ENCODE measurements at regions not wholly inside any gene's neighbourhood (a gene's known extent, or its start where the extent isn't known, plus 50 kb on each side); places are given as distances from the start of the nearest gene placed in this dataset.

- Mint-ChIP-seq H3K9me3 (ENCODE audit: unreplicated experiment) (peaks cover 7% of the 10 kb centered on the region), H3K27me3 (ENCODE audit: unreplicated experiment) (no peaks in the 10 kb centered on the region), H3K4me1 (ENCODE audit: unreplicated experiment) (peaks cover 29% of the 10 kb centered on the region), H3K4me3 (ENCODE audit: unreplicated experiment) (no peak overlapping the region), H3K27ac (ENCODE audit: unreplicated experiment) (no peak overlapping the region), H3K36me3 (ENCODE audit: unreplicated experiment) (no peaks in the 10 kb centered on the region)
- no peak for TF ChIP-seq CTCF (IDR thresholded peaks at IDR 0.05)
- no peak for DNase-seq (ENCODE audit: extremely low spot score, unreplicated experiment)
Observed at GRCh38 chrX:150058728-150059127, 120.4 kb upstream of the EOLA2 start.

- DNase-seq (ENCODE audit: extremely low spot score, unreplicated experiment): no peak
Observed at GRCh38 chrX:150060406-150060805, 122.1 kb upstream of the EOLA2 start.

GRCh38 chrX:150062292-150063137 is 124.2 kb upstream of the EOLA2 start:
- no peak overlapping the region for H3K4me3 Mint-ChIP-seq (ENCODE audit: unreplicated experiment)
- H3K4me1 Mint-ChIP-seq (ENCODE audit: unreplicated experiment): peaks cover 27% of the 10 kb centered on the region
- peak; percentile 32 for TF ChIP-seq CTCF (IDR thresholded peaks at IDR 0.05)
- H3K36me3 Mint-ChIP-seq (ENCODE audit: unreplicated experiment): no peaks in the 10 kb centered on the region
- H3K9me3 Mint-ChIP-seq (ENCODE audit: unreplicated experiment): peaks cover 9% of the 10 kb centered on the region
- H3K27ac Mint-ChIP-seq (ENCODE audit: unreplicated experiment): peak overlapping the region; percentile 83
- no peaks in the 10 kb centered on the region for H3K27me3 Mint-ChIP-seq (ENCODE audit: unreplicated experiment)
- no peak for DNase-seq (ENCODE audit: extremely low spot score, unreplicated experiment)

More at GRCh38 chrX:150060406-150060805, 122.1 kb upstream of the EOLA2 start:
- Mint-ChIP-seq H3K4me3 (ENCODE audit: unreplicated experiment) (no peak overlapping the region), H3K36me3 (ENCODE audit: unreplicated experiment) (no peaks in the 10 kb centered on the region), H3K4me1 (ENCODE audit: unreplicated experiment) (peaks cover 37% of the 10 kb centered on the region), H3K27me3 (ENCODE audit: unreplicated experiment) (no peaks in the 10 kb centered on the region), H3K9me3 (ENCODE audit: unreplicated experiment) (peaks cover 9% of the 10 kb centered on the region), H3K27ac (ENCODE audit: unreplicated experiment) (no peak overlapping the region)
- no peak for TF ChIP-seq CTCF (IDR thresholded peaks at IDR 0.05)

- peak; percentile 1 for TF ChIP-seq CTCF (IDR thresholded peaks at IDR 0.05)
- H3K27me3 Mint-ChIP-seq (ENCODE audit: unreplicated experiment): no peaks in the 10 kb centered on the region
- peaks cover 27% of the 10 kb centered on the region for H3K4me1 Mint-ChIP-seq (ENCODE audit: unreplicated experiment)
- DNase-seq (ENCODE audit: extremely low spot score, unreplicated experiment): no peak
- H3K36me3 Mint-ChIP-seq (ENCODE audit: unreplicated experiment): no peaks in the 10 kb centered on the region
- H3K4me3 Mint-ChIP-seq (ENCODE audit: unreplicated experiment): no peak overlapping the region
- peaks cover 9% of the 10 kb centered on the region for H3K9me3 Mint-ChIP-seq (ENCODE audit: unreplicated experiment)
- H3K27ac Mint-ChIP-seq (ENCODE audit: unreplicated experiment): peak overlapping the region; percentile 83
Observed at GRCh38 chrX:150063138-150063518, 124.8 kb upstream of the EOLA2 start.

- Mint-ChIP-seq H3K36me3 (ENCODE audit: unreplicated experiment) (no peaks in the 10 kb centered on the region), H3K4me1 (ENCODE audit: unreplicated experiment) (peaks cover 24% of the 10 kb centered on the region), H3K27ac (ENCODE audit: unreplicated experiment) (peak overlapping the region; percentile 83), H3K4me3 (ENCODE audit: unreplicated experiment) (no peak overlapping the region), H3K9me3 (ENCODE audit: unreplicated experiment) (peaks cover 9% of the 10 kb centered on the region), H3K27me3 (ENCODE audit: unreplicated experiment) (no peaks in the 10 kb centered on the region)
- no peak for DNase-seq (ENCODE audit: extremely low spot score, unreplicated experiment)
- no peak for TF ChIP-seq CTCF (IDR thresholded peaks at IDR 0.05)
Observed at GRCh38 chrX:150063674-150064073, 125.4 kb upstream of the EOLA2 start.
